ENCODE measurements at regions not wholly inside any gene's neighbourhood (a gene's known extent, or its start where the extent isn't known, plus 50 kb on each side); places are given as distances from the start of the nearest gene placed in this dataset.
"Not testable (repeated sequence)": the region's sequence is repeated elsewhere in the genome, so short reads cannot be mapped to it uniquely, and the experiment has no call there.

DNA sequence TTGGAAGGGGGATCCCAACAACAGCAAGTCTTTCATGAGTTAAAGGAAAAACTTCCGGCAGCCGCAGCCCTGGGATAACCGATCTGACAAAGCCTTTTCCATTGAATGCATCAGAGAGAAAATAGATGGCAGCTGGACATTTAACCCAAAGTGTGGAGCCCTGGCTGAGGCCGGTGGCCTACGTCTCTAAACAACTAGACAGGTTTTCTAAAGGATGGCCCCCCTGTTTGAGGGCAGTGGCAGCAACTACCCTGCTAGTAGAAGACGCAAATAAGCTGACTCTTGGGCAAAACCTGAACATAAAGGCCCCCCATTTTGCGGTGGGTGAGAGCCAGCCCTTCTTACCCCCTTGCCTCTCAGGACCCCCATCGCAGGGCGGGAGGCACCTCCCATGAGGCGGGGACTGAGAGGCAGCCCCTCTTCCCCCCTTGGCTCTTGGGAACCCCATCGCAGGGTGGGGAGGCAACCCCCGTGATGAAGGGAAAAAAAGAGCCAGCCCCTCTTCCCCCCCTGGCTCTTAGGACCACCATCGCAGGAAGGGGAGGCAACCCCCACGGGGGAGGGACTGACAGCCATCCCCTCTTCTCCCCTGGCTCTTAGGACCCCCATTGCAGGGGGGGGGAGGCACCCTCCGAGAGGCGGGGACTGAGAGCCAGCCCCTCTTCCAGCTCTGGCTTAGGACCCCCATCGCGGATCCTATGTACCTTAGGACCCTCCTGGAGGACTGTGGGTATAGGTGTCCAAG, 2422.9 kb upstream of the PCDH20 start:
- TF ChIP-seq, protein P1, sequence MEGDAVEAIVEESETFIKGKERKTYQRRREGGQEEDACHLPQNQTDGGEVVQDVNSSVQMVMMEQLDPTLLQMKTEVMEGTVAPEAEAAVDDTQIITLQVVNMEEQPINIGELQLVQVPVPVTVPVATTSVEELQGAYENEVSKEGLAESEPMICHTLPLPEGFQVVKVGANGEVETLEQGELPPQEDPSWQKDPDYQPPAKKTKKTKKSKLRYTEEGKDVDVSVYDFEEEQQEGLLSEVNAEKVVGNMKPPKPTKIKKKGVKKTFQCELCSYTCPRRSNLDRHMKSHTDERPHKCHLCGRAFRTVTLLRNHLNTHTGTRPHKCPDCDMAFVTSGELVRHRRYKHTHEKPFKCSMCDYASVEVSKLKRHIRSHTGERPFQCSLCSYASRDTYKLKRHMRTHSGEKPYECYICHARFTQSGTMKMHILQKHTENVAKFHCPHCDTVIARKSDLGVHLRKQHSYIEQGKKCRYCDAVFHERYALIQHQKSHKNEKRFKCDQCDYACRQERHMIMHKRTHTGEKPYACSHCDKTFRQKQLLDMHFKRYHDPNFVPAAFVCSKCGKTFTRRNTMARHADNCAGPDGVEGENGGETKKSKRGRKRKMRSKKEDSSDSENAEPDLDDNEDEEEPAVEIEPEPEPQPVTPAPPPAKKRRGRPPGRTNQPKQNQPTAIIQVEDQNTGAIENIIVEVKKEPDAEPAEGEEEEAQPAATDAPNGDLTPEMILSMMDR (IDR thresholded peaks at IDR 0.05; ENCODE audit: low read depth, low read length) = no peak
- Histone ChIP-seq H3K27me3 (no peaks in the 10 kb centered on the region), H3K36me3 (no peaks in the 10 kb centered on the region), H3K9me3 (ENCODE audit: low read depth) (no peaks in the 10 kb centered on the region), H3K27ac (no peak overlapping the region), H3K4me1 (ENCODE audit: low read depth) (no peaks in the 10 kb centered on the region), H3K4me3 (no peak overlapping the region)
- no peak for DNase-seq (ENCODE audit: low read depth in 1 of 2, low spot score in 1 of 2)

DNA sequence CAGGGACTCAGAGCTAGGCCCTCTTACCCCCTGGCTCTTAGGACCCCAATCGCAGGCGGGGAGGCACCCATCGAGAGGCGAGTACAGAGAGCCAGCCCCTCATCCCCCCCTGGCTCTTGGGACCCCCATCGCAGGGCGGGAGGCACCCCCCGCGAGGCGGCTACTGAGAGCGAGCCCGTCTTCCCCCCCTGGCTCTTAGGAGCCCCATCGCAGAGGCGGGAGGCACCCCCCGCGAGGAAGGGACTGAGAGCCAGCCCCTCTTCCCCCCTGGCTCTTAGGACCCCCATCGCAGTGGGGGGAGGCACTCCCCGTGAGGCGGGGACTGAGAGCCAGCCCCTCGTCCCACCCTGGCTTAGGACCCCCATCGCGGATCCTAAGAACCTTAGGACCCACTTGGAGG, 2422.1 kb upstream of the PCDH20 start:
- not testable (repeated sequence) for H3K4me1 ChIP-seq (ENCODE audit: low read depth); H3K27ac ChIP-seq; H3K27me3 ChIP-seq; DNase-seq (ENCODE audit: low read depth in 1 of 2, low spot score in 1 of 2); H3K4me3 ChIP-seq; H3K9me3 ChIP-seq (ENCODE audit: low read depth); H3K36me3 ChIP-seq

DNA sequence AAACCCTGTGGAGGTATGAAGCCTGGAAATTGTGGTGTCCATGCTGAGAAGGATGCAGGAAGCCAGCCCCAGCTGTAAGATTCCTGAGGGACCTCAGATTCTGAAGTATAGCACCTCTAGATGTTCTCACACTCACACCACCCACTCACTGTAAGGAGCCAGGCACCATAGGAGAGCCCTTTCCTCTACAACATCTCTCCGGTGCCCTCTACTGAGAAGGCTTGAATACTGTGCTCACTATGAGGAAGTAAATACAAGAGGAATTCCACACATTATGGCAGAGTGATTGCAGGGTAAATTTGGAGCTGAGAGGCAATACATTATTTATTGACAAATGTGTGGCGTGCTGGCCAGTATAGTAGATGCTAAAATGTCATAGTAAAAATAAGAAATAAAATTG, 2414.0 kb upstream of the PCDH20 start:
- not testable (repeated sequence) for H3K9me3 ChIP-seq (ENCODE audit: low read depth); H3K27me3 ChIP-seq; H3K36me3 ChIP-seq; H3K27ac ChIP-seq; DNase-seq (ENCODE audit: low read depth in 1 of 2, low spot score in 1 of 2); H3K4me3 ChIP-seq; H3K4me1 ChIP-seq (ENCODE audit: low read depth)

DNA sequence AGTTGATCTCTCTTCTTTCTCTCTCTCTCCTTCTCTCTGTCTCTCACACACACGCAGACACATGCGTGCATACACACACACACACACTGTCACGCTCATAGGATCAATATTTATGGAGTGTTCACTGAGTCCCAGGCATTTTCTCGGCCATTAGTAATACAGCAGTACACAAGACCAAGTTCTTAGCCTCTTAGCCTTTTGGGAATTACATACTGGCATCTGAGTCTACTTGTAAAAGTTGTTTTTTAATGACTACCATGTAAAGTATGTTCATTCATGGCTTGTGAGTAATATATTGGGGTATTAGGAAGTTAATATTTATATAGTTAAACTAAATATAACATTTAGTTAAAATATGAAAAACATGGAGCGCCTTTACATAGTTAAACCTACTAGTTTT, 2406.1 kb upstream of the PCDH20 start:
- not testable (repeated sequence) for DNase-seq (ENCODE audit: low read depth in 1 of 2, low spot score in 1 of 2); H3K4me3 ChIP-seq; H3K27me3 ChIP-seq; H3K27ac ChIP-seq; H3K4me1 ChIP-seq (ENCODE audit: low read depth); H3K36me3 ChIP-seq; H3K9me3 ChIP-seq (ENCODE audit: low read depth)

DNA sequence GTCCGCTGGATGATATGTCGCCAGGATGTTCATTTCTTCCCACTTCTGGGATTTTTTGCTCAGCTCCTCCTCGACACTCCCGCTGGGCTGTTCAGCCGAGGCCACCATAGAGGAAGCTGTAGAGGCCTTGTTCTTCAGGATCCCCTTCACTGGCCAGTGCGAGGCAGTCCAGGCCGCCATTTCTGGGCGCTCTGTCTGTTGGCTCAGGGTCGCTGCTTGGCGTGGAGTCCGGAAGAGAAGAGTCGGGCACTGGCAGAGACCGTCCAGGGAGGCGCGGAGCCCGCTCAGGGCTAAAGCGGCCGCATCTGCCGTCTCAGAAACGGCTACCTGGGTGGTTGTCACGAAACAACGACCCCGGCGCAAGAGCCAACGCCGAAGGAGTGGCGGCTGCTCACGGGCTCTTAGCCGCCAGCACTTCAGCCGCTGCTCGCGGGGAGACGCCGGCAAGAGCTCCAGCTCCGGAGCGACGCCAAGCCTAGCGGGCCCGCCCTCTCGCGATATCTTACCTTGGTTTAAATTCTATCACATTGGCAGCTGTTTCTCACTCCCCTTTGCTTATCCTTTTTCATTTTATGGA, 2395.9 kb upstream of the PCDH20 start:
- H3K9me3 ChIP-seq (ENCODE audit: low read depth); H3K27me3 ChIP-seq; H3K4me3 ChIP-seq; H3K4me1 ChIP-seq (ENCODE audit: low read depth); H3K36me3 ChIP-seq; H3K27ac ChIP-seq: not testable (repeated sequence)
- peak in 1 of 2 donors; percentile 4 for DNase-seq (ENCODE audit: low read depth in 1 of 2, low spot score in 1 of 2)

DNA sequence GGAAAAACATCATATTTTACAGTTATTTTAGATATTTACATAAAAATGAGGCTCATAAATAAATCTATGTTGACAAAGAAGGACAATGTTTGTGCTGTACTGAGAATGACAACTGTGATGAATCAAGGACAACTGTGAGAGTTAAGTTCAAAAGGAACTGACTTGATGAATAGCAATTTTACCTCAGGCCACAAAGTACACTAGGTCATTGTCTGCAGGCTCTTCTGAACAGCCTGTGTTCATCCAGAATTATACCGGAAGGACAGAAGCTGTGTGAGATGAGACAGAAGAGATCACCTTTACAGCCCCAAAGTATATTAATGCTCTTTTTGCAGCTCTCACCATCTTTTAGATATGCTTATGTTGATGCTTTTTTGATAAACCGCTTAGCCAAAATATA, 2375.5 kb upstream of the PCDH20 start:
- H3K27me3 ChIP-seq; H3K9me3 ChIP-seq (ENCODE audit: low read depth); DNase-seq (ENCODE audit: low read depth in 1 of 2, low spot score in 1 of 2); H3K27ac ChIP-seq; H3K36me3 ChIP-seq; H3K4me3 ChIP-seq; H3K4me1 ChIP-seq (ENCODE audit: low read depth): not testable (repeated sequence)

DNA sequence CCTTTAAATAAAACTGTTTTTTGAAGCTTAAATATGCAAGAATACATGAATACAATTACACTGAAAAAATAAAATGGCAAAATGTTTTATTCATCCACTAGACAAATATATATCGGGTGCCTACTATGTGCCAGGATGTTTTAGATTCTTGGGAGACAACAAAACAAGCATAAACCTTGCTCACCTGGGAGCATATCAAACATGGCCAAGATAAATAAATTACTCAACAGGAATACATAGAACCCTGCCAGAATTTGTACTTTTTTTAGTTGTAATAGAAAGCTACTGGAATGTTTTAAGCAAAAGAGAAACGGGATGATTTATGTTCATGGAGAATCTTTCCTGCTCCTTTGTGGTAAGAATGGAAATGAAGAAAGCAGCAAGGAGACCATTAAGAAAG, 2358.5 kb upstream of the PCDH20 start:
- Histone ChIP-seq H3K4me3 (no peak overlapping the region), H3K27me3 (no peaks in the 10 kb centered on the region), H3K27ac (no peak overlapping the region), H3K36me3 (no peaks in the 10 kb centered on the region), H3K4me1 (ENCODE audit: low read depth) (no peaks in the 10 kb centered on the region), H3K9me3 (ENCODE audit: low read depth) (no peaks in the 10 kb centered on the region)
- TF ChIP-seq, protein P1 (IDR thresholded peaks at IDR 0.05; ENCODE audit: low read depth, low read length) = no peak
- DNase-seq (ENCODE audit: low read depth in 1 of 2, low spot score in 1 of 2) = no peak

DNA sequence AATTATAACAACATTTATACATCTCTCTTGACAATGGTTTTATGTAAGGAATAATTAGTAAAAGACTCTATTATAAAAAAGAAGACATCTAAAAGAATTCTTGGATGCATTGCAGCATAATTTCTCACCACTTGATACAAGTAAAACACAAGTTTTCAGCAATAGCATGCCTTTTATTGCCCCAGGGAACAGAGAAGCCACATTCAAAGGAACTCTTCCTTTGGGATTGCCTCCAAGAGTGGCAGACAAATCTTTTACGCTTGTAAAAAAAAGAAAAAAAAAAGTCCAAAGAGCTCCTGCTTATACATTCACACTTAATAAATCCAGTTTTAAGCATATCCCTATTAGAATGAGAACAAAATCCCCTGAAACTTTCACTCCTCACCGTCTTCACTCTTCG, 2357.8 kb upstream of the PCDH20 start:
- TF ChIP-seq, protein P1 (IDR thresholded peaks at IDR 0.05; ENCODE audit: low read depth, low read length) = no peak
- DNase-seq (ENCODE audit: low read depth in 1 of 2, low spot score in 1 of 2) = no peak
- H3K36me3 ChIP-seq = no peaks in the 10 kb centered on the region
- no peaks in the 10 kb centered on the region for H3K27me3 ChIP-seq
- H3K4me3 ChIP-seq = no peak overlapping the region
- no peaks in the 10 kb centered on the region for H3K4me1 ChIP-seq (ENCODE audit: low read depth)
- no peak overlapping the region for H3K27ac ChIP-seq
- H3K9me3 ChIP-seq (ENCODE audit: low read depth) = no peaks in the 10 kb centered on the region

DNA sequence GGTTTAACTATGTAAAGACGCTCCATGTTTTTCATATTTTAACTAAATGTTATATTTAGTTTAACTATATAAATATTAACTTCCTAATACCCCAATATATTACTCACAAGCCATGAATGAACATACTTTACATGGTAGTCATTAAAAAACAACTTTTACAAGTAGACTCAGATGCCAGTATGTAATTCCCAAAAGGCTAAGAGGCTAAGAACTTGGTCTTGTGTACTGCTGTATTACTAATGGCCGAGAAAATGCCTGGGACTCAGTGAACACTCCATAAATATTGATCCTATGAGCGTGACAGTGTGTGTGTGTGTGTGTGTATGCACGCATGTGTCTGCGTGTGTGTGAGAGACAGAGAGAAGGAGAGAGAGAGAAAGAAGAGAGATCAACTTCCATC, 2342.0 kb upstream of the PCDH20 start:
- not testable (repeated sequence) for H3K27ac ChIP-seq; H3K4me1 ChIP-seq (ENCODE audit: low read depth); H3K36me3 ChIP-seq; DNase-seq (ENCODE audit: low read depth in 1 of 2, low spot score in 1 of 2); H3K9me3 ChIP-seq (ENCODE audit: low read depth); H3K27me3 ChIP-seq; H3K4me3 ChIP-seq

DNA sequence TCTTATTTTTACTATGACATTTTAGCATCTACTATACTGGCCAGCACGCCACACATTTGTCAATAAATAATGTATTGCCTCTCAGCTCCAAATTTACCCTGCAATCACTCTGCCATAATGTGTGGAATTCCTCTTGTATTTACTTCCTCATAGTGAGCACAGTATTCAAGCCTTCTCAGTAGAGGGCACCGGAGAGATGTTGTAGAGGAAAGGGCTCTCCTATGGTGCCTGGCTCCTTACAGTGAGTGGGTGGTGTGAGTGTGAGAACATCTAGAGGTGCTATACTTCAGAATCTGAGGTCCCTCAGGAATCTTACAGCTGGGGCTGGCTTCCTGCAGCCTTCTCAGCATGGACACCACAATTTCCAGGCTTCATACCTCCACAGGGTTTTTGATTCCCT, 2334.2 kb upstream of the PCDH20 start:
- H3K4me3 ChIP-seq; H3K9me3 ChIP-seq (ENCODE audit: low read depth); H3K36me3 ChIP-seq; DNase-seq (ENCODE audit: low read depth in 1 of 2, low spot score in 1 of 2); H3K27me3 ChIP-seq; H3K27ac ChIP-seq; H3K4me1 ChIP-seq (ENCODE audit: low read depth): not testable (repeated sequence)

DNA sequence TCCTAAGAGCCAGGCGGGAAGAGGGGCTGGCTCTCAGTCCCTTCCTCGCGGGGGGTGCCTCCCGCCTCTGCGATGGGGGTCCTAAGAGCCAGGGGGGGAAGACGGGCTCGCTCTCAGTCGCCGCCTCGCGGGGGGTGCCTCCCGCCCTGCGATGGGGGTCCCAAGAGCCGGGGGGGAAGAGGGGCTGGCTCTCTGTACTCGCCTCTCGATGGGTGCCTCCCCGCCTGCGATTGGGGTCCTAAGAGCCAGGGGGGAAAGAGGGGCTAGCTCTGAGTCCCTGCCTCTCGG, 2326.1 kb upstream of the PCDH20 start:
- not testable (repeated sequence) for H3K4me3 ChIP-seq; DNase-seq (ENCODE audit: low read depth in 1 of 2, low spot score in 1 of 2); H3K27ac ChIP-seq; H3K9me3 ChIP-seq (ENCODE audit: low read depth); H3K36me3 ChIP-seq; H3K27me3 ChIP-seq; H3K4me1 ChIP-seq (ENCODE audit: low read depth)
